GM18858 (cell line): ENCODE measurements at regions not wholly inside any gene's neighbourhood (a gene's known extent, or its start where the extent isn't known, plus 50 kb on each side); places are given as distances from the start of the nearest gene placed in this dataset.
"Not testable (repeated sequence)": the region's sequence is repeated elsewhere in the genome, so short reads cannot be mapped to it uniquely, and the experiment has no call there.

Experiments
- ATAC-seq: cut with Tn5 transposase; IDR thresholded peaks from one replicate; pipeline ENCODE4 v1.9.1; 2021; ENCODE audit not compliant: unreplicated experiment

- ATAC-seq, result no peak
Measured at GRCh38 chr13:104961246-104961645, 1574.2 kb downstream of the EFNB2 start.

DNA sequence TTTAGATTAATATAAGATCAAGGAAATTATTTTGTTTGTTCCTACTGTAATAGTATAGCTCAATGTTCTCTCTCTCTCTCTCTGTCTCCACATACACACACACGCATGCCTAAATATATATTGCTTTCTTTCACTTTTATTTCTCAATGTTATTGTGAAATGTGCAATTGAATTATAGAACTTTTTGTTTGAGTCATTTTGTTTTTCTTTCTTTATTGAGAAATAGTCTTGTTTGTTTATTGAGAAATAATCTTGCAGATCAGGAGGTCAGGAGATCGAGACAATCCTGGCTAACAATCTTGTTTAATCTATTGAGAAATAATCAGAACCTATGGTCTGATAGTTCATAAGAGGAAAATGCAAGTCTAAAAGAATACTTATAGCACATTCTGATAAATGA lies 1581.3 kb downstream of the EFNB2 start:
- no peak for ATAC-seq

DNA sequence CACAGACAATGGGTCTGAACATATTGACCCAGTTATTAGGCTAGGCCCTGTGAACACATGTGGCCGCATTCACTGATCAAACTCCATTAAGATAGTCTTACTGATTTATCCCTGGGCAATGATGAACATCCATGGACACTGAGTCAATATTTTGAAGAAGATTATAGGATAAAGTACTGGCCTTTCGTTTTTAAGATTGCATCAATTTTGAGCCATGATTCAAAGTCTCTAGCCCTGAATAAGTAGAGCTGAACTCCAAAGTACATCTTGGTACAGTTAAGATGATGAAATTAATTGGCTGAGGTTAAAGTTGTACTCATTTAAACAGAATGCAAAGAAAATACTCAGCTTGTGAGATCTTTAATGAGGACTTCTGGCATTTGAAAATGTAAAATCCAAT lies 1581.9 kb downstream of the EFNB2 start:
- ATAC-seq, result no peak

GRCh38 chr13:104949840-104950740 lies 1585.4 kb downstream of the EFNB2 start:
- ATAC-seq, result no peak

DNA sequence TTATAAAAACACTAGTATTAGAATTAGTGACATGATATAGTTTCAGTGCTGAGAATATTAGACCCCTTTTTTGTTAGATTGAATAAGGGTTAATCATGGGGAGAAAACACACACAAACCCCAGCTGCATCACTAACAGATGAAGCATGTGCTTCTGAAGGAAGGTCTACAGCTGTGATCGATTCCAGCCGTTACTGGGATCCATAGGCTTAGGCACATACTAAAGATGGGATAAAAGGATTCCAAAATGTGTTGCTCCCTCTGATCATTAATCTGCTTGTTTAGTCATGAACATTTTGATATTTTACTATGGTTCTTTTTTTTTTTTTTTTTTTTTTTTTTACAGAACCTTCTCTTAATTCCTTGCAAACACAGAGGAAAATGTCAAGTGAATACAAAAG lies 1591.3 kb downstream of the EFNB2 start:
- ATAC-seq, result no peak

DNA sequence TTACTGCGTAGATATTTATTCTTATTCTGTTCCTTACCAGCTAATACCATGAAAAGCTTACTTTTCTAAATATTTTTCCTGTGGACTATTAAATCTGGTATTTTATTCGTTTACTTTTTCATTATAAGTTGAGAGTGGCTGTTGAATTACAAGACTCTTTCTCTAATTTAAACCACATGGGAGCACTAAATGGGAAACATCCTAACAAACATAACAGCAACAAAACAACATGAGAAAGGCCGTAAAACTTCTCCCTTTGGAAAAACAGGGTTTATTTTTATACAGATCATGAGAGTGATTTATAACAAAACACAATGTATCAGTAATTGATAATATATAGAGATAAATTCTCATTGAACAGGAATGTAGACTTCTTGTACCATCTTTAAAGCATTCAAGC lies 1592.1 kb downstream of the EFNB2 start:
- no peak for ATAC-seq

- no peak for ATAC-seq
Measured at GRCh38 chr13:104937881-104938280, 1597.6 kb downstream of the EFNB2 start.

- ATAC-seq, result no peak
Measured at GRCh38 chr13:104936304-104936703, 1599.2 kb downstream of the EFNB2 start.

DNA sequence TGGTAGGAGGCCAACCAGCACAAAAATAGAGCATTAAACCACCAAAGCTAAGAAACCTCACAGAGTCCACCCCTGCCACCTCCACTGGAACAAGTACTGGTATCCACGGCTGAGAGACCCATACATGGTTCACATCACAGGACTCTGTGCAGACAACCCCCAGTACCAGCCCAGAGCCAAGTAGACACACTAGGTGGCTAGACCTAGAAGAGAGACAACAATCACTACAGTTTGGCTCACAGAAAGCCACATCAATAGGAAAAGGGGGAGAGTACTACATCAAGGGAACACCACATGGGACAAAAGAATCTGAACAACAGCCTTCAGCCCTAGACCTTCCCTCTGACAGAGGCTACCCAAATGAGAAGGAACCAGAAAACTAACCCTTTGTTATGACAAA lies 1614.9 kb downstream of the EFNB2 start:
- not testable (repeated sequence) for ATAC-seq

DNA sequence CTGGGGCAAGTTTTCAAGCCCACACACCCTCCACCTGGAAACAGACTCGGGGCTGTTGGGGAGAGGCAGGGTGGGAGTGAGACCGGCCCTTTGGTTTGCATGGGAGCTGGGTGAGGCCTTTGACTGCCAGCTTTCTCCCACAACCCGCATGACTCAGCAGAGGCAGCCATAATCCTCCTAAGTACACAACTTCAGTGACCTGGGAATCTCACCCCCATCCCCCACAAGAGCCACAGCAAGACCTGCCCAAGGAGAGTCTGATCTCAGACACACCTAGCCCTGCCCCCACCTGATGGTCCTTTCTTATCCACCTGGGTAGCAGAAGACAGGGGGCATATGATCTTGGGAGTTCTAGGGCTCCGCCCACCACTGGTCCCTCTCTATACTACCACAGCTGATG lies 1615.4 kb downstream of the EFNB2 start:
- no peak for ATAC-seq

GRCh38 chr13:104900191-104900817 lies 1635.2 kb downstream of the EFNB2 start:
- no peak for ATAC-seq

DNA sequence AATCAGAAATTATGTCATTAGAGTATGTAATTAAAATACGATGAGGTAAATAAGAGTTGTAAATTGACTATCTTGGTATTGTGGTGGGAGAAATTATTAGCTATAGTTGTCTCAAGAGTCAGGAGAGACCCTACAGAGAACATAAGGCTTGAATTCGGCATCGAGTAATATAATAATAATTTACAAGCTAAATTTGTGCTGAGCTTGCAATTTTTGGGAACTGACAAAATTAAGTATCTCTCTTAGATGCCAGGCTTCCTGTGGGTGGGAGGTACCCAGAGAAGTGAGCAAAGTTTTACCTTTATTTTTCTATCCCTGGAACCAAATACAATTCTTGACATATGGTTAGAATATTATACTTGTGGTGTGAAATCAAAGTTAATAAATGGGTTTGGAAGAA lies 1637.0 kb downstream of the EFNB2 start:
- ATAC-seq, result no peak

GRCh38 chr13:104895521-104895920 lies 1639.9 kb downstream of the EFNB2 start:
- ATAC-seq, result no peak

DNA sequence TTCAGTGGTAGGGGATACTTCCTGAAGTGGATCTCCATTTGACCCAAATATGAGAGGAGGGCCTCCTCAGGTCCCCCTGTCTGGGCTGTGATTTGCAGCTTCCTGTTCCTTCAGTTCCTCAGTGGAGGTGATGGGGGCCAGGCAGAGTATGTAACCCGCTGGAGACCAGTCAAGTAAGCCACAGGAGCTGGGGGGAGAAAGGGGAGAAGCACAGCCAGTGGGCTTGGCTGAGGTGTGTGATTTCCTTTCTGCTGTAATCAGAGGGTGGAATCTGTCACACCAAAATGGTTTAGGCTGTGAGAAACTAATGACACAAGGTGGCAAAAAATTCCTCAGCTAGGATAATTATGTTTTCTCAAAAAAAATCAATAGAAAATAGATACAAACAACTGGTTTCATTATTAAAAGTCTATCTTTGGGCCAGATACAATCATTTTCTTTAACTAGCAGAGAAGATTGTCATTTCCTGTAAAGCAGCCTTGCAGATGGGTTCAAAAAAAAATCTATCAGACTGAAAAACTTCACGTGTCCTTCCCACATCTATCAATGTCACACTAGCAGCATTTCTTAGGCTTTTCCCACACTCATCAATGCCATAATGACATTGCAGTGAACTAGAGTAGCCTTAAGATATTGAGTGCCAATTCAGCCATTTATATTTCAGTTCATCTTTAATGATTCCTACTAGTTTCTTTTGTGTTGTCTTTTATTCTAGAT lies 1660.3 kb downstream of the EFNB2 start:
- no peak for ATAC-seq

GRCh38 chr13:104872153-104872552 lies 1663.3 kb downstream of the EFNB2 start:
- no peak for ATAC-seq

DNA sequence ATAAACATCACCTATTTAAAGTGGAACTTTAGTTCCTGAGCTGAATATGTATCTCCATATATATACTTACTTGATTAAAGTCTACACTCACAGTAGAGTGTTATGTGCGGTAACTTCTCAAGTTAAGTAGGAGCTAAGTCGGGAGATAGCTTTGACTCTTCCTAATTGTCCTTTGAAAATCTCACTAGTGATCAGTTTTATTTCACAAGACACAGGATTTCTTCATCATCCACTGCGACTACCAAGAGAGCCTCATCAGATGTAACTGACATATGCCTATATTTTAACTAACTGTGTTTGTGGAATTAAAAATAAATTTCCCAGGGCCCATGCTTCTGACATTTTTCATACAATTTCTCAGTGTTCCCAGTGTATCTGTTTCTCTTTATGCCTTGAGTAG lies 1664.0 kb downstream of the EFNB2 start:
- ATAC-seq, result no peak

DNA sequence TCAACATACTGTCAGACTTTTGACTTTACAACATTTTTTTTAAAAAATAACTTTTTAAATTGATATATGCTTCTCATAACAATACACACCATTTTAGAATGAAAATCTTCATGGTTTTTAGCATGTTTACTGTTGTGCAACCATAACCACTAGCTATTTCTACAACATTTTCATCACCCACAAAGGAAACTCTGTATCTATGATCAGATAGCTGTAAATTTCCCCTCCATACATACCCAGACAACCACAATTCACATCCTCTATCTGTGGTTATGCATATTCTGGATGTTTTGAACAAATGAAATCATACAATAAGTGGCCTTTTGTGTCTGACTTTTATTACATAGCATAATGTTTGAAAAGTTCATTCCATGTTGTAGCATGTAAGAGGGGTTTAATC lies 1666.0 kb downstream of the EFNB2 start:
- ATAC-seq, result no peak

GRCh38 chr13:104868806-104869205 lies 1666.7 kb downstream of the EFNB2 start:
- ATAC-seq, result no peak

DNA sequence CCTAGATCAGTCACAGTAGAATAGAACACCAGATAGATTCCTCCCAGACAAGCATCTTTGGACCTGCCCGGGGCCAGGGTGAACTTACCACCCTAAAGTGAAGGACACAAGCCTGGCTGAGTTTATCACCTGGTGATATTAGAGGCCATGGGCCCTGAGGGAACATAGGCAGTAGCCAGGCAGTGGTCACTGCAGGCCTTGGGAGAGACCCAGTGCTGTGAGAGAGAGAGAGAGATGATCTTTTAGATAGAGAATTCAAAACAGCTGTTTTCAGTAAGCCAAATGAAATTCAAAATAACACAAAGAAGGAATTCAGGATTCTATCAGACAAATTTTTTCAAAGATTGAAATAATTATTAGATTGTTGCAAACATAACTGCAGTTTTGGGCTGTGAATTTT lies 1679.9 kb downstream of the EFNB2 start:
- ATAC-seq, result no peak

- ATAC-seq, result no peak
Measured at GRCh38 chr13:104854698-104855097, 1680.8 kb downstream of the EFNB2 start.

- no peak for ATAC-seq
Measured at GRCh38 chr13:104854007-104854406, 1681.5 kb downstream of the EFNB2 start.

GRCh38 chr13:104847922-104848321 lies 1687.5 kb downstream of the EFNB2 start:
- no peak for ATAC-seq
